Right lobe of liver (tissue), 6 donors: ENCODE measurements at regions not wholly inside any gene's neighbourhood (a gene's known extent, or its start where the extent isn't known, plus 50 kb on each side); places are given as distances from the start of the nearest gene placed in this dataset.
"Not testable (repeated sequence)": the region's sequence is repeated elsewhere in the genome, so short reads cannot be mapped to it uniquely, and the experiment has no call there.

ENCODE experiments used
- ATAC-seq, 4 donors: fragments of 200-7000 bp; cut with Tn5 transposase; one replicate each; pipeline ENCODE4 v1.9.1; 2020; ENCODE audit warnings: mild to moderate bottlenecking in 4 of 4, moderate library complexity in 4 of 4
- DNase-seq, 3 donors: peaks; one replicate each; pipeline ENCODE4 v3.0.0-alpha.2; 2020
- H3K27ac ChIP-seq, 3 donors: fragments of 200-600 bp; one replicate each; pipeline ENCODE4 v1.8.0; 2022
- H3K27me3 ChIP-seq, 2 donors: fragments of 200-600 bp; one replicate each; pipeline ENCODE4 v1.8.0; 2022
- H3K36me3 ChIP-seq, 4 donors: fragments of 200-600 bp; sonication (generic) in 1 of 4; one replicate each; pipeline versions ENCODE4 v1.5.1 to v1.8.0; 2017 to 2022; ENCODE audit warnings: control low read depth in 1 of 4
- H3K4me1 ChIP-seq, 4 donors: fragments of 200-600 bp; sonication (generic) in 1 of 4; one replicate each; pipeline versions ENCODE4 v1.5.1 to v1.8.0; 2017 to 2022; ENCODE audit warnings: control low read depth in 1 of 4
- H3K4me3 ChIP-seq, 3 donors: fragments of 200-600 bp; one replicate each; pipeline ENCODE4 v1.8.0; 2022
- H3K9me3 ChIP-seq, 4 donors: fragments of 200-600 bp; sonication (generic) in 1 of 4; one replicate each; pipeline versions ENCODE4 v1.5.1 to v1.8.0; 2017 to 2022; ENCODE audit warnings: control low read depth in 1 of 4
- CTCF ChIP-seq, 4 donors: fragments of 200-600 bp in 3 of 4; fragments of 450-650 bp in 1 of 4; IDR thresholded peaks; one replicate each; pipeline versions ENCODE4 v1.5.1 to v1.8.0; 2016 to 2022; ENCODE audit warnings: antibody characterized with exemption in 4 of 4, mild to moderate bottlenecking in 2 of 4
- POLR2A ChIP-seq: fragments of 450-650 bp; IDR thresholded peaks from one replicate; pipeline ENCODE4 v1.6.1; 2017; ENCODE audit warnings: antibody characterized with exemption, mild to moderate bottlenecking
- WGBS: methylation state at CpG from one replicate; pipeline ENCODE4 v1.1.6; 2018; ENCODE audit warnings: low coverage, low lambda C conversion rate; ENCODE audit not compliant: insufficient coverage; ENCODE audit errors: missing lambda C conversion rate; 5-methylcytosine and 5-hydroxymethylcytosine counted together
- intact Hi-C, 2 donors: fragments of 100-400 bp; cut with DNase I; formaldehyde crosslinking; loops; one replicate each; pipeline versions ENCODE4 v1.11.2 to v1.14.1; 2022
- donor health status: DM: no; HTN: yes; CAD: no.
- donor health status: DM: no; HTN: no; CAD: no.
- donor health status: DM: no; HTN: no; CAD: no.
- donor health status: DM: no; HTN: yes; CAD: no.
- donor health status: DM: no; HTN: yes; CAD: no.

- no peak overlapping the region for H3K27ac ChIP-seq
- no peak overlapping the region for H3K4me3 ChIP-seq
- H3K9me3 ChIP-seq, result no peaks in the 10 kb centered on the region
- intact Hi-C loops, result loop anchor here in 1 of 2 donors (10.0 kb wide), 1 partner anchor 694 kb away; no protein-coding TSS in a partner anchor
- WGBS, result 93% methylated on average over 2 of the region's 2 CpGs
- no peak for TF ChIP-seq CTCF (IDR thresholded peaks at IDR 0.05)
- no peak for TF ChIP-seq POLR2A
- no peaks in the 10 kb centered on the region for H3K36me3 ChIP-seq
- H3K27me3 ChIP-seq, result no peaks in the 10 kb centered on the region
- H3K4me1 ChIP-seq, result no peaks in the 10 kb centered on the region
- ATAC-seq (no peak), DNase-seq (no peak)
These were observed 91.4 kb downstream of the MTERF1 start for GRCh38 chr7:91789086-91789485.

DNA sequence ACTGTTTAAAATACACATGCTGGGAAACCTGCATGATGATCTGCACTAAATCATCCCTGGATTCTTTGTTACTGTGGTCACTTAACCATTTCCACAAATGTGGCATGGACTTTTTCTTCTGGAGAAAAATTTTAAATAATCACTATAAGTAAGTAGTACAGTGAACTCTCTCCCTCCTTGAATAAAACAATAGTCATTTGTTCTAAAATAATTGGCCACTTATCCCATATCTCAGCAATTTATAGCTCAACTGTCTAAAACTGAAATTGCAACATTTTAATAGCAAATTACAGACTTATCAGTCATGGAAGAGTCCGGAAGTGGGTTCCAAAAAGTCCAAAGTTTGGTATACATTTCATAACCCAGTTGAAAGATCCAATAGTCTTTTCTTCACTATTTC, 90.9 kb downstream of the MTERF1 start:
- Histone ChIP-seq H3K36me3 (no peaks in the 10 kb centered on the region), H3K4me1 (no peaks in the 10 kb centered on the region), H3K27ac (no peak overlapping the region), H3K9me3 (no peaks in the 10 kb centered on the region), H3K4me3 (no peak overlapping the region), H3K27me3 (no peaks in the 10 kb centered on the region)
- intact Hi-C loops, result loop anchor here in 1 of 2 donors (10.0 kb wide), 1 partner anchor 695 kb away; no protein-coding TSS in a partner anchor
- TF ChIP-seq CTCF (IDR thresholded peaks at IDR 0.05) (no peak), POLR2A (no peak)
- DNase-seq (no peak), ATAC-seq (no peak)
- WGBS, result 20% methylated on average over 1 of the region's 1 CpG

- H3K9me3 ChIP-seq, H3K4me1 ChIP-seq, H3K27me3 ChIP-seq, H3K36me3 ChIP-seq, H3K27ac ChIP-seq, intact Hi-C loops, H3K4me3 ChIP-seq, ATAC-seq, DNase-seq: not testable (repeated sequence)
- 83% methylated on average over 1 of the region's 10 CpGs for WGBS
These were observed 89.9 kb downstream of the MTERF1 start for GRCh38 chr7:91790646-91791045.

DNA sequence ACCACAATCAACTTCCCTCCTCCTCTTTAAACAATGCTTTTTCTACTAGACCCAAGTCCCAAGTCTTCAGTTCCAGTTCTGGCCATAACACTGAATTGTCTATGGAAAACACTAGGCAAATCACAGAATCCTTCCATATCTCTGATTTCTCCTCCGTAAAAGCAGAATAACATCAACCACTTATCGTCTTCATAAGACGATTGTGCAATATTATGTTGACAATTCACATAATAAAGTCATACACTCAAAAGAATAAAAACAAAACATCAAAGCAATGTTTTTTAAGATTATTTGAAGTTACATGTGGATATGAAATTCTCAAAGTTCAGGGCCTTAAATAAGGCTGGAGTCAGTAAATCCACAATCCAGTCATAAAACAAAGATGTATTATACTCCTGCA, 84.4 kb downstream of the MTERF1 start:
- Histone ChIP-seq H3K27me3 (no peaks in the 10 kb centered on the region), H3K4me1 (no peaks in the 10 kb centered on the region), H3K27ac (no peak overlapping the region), H3K36me3 (no peaks in the 10 kb centered on the region), H3K4me3 (no peak overlapping the region), H3K9me3 (no peaks in the 10 kb centered on the region)
- TF ChIP-seq POLR2A (no peak), CTCF (IDR thresholded peaks at IDR 0.05) (no peak)
- WGBS, result 82% methylated on average over 3 of the region's 3 CpGs
- DNase-seq (no peak), ATAC-seq (no peak)
- intact Hi-C loops, result no loop called here

- Histone ChIP-seq H3K4me3 (no peak overlapping the region), H3K9me3 (no peaks in the 10 kb centered on the region), H3K27ac (no peak overlapping the region), H3K27me3 (no peaks in the 10 kb centered on the region), H3K4me1 (no peaks in the 10 kb centered on the region), H3K36me3 (no peaks in the 10 kb centered on the region)
- no peak for DNase-seq
- 77% methylated on average over 3 of the region's 3 CpGs for WGBS
- no peak for ATAC-seq
- intact Hi-C loops, result no loop called here
- TF ChIP-seq POLR2A, result no peak
These were observed 82.1 kb downstream of the MTERF1 start for GRCh38 chr7:91798425-91798824.

DNA sequence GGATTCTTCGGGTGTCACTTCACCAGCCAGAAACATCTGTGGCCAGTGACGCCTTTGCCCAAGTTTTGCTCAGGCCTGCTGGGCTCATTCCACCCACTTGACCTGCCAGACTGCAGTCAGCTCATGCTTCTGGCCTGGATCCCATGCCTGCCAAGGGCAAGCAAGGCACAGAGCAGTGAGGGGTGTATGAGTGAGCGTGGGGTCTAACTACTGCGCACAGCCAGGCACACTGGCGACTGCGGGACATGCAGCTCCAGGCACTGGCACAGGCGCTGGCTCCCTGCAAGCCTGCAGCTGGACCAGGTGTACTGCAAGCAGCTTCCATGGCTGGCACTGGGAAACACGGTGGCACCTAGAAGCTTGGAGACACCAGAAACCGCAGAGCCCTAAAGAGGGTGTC, 80.1 kb downstream of the MTERF1 start:
- no peaks in the 10 kb centered on the region for H3K9me3 ChIP-seq
- no peak overlapping the region for H3K27ac ChIP-seq
- intact Hi-C loops, result no loop called here
- H3K4me3 ChIP-seq, result no peak overlapping the region
- H3K36me3 ChIP-seq, result no peaks in the 10 kb centered on the region
- WGBS, result 71% methylated on average over 2 of the region's 9 CpGs
- no peaks in the 10 kb centered on the region for H3K27me3 ChIP-seq
- ATAC-seq (no peak), DNase-seq (no peak)
- TF ChIP-seq POLR2A (no peak), CTCF (IDR thresholded peaks at IDR 0.05) (no peak)
- H3K4me1 ChIP-seq, result no peaks in the 10 kb centered on the region
